NOMO-1 treated with dmso at 0.1 percent for 144 hours (cell line): ENCODE measurements at regions not wholly inside any gene's neighbourhood (a gene's known extent, or its start where the extent isn't known, plus 50 kb on each side); places are given as distances from the start of the nearest gene placed in this dataset.

Experiments
- DNase-seq: peaks from one replicate; lab custom pipeline; 2025; ENCODE audit not compliant: unreplicated experiment; lab: John Stamatoyannopoulos, UW

GRCh38 chr2:67701011-67701410 is 303.9 kb downstream of the ETAA1 start:
- DNase-seq: no peak

DNA sequence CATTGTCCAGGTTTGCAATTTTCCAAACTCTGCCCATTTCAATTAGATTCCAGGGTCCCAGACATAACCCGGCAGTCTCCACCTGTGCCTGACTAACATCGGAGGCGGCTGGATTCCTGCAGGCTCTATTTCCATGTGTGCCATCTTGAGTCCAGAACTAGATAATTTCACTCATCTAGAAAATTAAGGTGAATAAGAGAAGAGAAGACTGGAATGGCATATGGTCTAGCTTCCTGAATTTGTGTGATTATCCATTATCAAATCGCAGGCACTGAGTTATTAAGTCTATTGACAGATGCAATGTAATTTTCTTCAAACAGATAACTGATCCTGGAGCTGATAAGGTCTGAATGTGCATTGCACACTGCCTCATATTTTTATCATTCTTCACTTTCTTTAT is 305.2 kb downstream of the ETAA1 start:
- DNase-seq: no peak

DNA sequence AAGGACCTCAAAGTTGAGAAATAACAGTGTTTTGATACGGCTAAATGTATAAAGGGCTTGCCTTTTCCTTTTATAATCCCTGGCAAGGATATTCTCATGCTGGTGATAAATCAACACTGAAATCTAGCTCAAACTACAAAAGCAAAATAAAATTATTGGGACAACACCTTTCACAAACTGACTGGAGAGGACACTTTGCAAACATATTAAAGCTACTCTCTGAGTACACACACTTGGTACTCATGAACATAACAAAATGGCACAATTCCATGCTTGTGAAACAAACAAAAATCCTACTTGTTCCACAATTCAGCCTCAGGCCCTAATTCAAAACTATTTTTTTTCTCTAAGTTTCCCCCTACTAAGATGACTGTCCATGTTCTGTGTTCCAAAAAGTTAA is 305.8 kb downstream of the ETAA1 start:
- no peak for DNase-seq

DNA sequence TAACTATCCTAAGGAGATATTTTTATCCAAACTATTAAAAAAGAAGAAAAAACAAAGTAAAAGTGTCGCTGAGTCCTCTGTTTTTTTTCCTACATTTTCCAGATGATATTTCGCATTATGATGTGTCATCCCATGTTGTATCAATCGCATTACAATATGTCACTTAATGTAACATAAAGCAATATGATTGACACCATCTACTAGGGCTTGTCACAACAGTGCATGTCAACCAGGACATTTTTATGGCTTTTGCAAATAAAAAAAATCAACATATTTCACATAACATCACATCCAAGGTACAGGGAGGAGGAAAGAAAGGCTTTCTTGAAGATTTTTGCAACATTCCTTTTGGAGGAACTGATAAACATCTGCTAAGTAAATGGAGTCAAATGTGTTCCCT is 308.9 kb downstream of the ETAA1 start:
- DNase-seq: no peak

DNA sequence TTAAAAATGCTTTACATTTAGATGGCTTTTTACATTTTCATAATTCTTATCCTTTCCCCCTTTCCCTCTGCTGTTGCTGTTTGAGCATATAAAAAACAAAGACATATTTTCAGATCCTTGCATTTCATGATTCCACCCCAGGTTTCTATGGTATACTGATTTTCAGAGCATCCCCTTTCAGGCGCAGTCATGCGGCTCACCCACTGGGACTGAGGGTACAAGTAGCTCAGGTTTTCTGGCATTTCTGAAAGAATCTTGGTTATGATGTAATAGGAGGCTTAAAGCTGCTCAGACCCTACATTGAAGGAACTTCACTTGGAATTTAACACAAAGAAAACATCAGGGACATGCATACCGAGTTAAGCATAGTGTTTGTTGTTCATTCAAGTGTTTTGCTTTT is 310.8 kb downstream of the ETAA1 start:
- no peak for DNase-seq

GRCh38 chr2:67709835-67710234 is 312.7 kb downstream of the ETAA1 start:
- DNase-seq: no peak

- DNase-seq: no peak
Observed at GRCh38 chr2:67712484-67712883, 315.4 kb downstream of the ETAA1 start.

DNA sequence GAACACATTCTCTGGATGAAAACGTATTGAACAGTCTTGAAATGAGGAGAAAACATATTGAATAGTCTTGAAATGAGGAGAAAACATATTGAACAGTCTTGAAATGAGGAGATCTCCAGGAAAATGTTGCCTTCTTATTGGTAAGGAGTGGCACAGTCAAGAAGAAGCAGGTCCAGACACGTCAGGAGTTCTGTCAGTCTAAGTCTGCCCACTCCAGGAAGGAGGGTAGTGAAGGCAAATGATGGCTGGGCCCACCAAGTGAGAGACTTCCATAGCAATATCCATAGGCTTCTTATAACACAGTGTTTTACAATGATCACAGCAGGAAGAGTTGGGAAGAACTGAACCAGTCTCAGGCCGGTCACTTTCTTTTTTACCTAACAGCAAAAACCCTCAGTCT is 316.2 kb downstream of the ETAA1 start:
- no peak for DNase-seq

DNA sequence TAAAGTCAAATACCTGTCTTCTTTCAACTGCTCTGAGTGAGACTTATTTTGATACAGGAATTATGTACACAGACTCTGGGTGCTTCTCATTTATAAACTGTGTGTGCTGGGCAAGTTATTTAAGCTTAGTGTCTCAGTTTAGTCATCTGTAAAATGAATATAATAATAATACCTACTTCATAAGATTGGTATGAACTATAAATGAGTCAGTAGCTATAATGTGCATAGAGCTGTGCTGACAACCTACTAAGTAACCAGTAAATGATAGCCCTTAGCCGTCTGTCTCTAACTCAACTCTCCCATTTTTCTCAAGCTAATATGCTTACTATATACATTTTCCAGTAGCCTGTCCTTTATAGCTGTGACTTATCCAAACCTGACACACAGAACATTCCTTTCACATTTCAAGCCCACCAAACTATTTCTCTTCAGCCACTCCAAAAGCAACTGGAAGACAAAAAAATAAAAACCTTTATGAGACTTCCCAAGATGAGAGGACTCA is 319.8 kb downstream of the ETAA1 start:
- DNase-seq: no peak

- DNase-seq: no peak
Observed at GRCh38 chr2:67717692-67718091, 320.6 kb downstream of the ETAA1 start.

- no peak for DNase-seq
Observed at GRCh38 chr2:67719351-67719750, 322.2 kb downstream of the ETAA1 start.

DNA sequence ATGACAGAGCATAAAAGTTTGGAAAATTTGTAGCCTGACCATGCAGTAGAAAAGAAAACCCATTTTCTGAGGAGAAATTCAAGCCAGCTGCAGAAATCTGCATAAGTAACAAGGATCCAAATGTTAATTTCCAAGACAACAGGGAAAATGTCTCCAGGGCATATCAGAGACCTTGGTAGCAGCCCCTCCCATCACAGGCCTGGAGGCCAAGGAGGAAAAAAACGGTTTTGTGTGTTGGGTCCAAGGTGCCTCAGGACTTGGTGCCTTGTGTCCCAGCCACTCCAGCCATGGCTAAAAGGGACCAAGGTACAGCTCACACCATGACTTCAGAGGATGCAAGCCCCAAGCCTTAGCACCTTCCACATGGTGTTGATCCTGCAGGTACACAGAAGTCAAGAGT is 324.4 kb downstream of the ETAA1 start:
- no peak for DNase-seq

DNA sequence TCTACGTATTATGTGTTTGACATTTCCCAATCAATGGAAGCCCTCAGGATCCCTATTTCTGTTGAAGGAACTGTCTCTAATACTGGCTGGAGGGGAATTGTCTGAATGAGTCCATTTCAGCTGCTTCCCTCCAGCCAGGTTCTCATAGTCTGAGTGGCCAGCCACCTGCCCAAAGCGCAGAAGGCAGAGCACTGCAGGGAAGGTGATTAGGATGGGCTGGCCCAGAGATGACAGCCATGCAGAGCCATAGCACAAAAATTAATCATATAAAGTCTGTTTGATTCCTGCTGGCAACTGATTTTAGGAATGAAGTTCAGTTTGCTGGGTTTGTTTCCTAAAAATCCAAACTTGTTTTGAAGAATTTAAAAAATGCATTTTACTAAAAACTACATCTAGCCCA is 327.1 kb downstream of the ETAA1 start:
- DNase-seq: no peak

DNA sequence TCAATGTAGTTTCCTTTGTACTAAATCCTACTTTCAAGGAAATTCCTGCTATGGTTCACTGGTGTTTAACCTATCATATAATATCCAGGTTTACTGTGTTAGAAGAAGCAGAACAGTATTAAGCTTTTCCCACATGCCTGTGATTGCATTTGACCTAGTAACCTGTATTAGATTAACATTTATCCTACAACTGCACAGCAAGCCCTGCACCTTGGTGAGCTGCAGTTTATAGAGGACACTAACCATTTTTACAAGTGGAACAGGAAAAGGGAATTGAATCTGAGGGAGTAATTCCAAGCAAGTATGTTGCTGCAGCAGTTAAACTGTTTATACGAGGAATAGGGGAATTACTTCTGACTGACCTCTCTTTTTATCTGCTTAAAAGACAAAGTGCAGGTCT is 328.6 kb downstream of the ETAA1 start:
- no peak for DNase-seq

GRCh38 chr2:67726416-67726815 is 329.3 kb downstream of the ETAA1 start:
- DNase-seq: no peak

- DNase-seq: no peak
Observed at GRCh38 chr2:67727131-67727530, 330.0 kb downstream of the ETAA1 start.

DNA sequence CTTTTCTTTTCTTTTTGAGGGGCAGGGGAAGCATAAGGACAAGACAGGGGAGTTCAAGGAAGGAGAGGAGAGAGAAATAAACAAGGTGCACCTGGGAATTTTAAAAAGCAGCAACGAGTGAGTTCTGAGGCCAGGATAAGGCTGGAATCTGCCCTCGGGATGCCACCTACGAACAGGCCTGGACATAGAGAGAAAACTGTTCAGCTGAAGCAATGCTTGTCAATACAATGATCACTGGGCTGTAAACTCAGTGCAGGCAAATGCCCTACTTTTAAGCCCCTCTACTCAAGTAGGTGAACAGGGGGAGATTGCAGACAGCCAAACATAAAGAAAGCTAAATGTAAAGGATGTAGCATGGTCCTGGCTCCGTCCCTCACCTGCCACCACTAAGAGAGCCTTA is 330.5 kb downstream of the ETAA1 start:
- DNase-seq: no peak

DNA sequence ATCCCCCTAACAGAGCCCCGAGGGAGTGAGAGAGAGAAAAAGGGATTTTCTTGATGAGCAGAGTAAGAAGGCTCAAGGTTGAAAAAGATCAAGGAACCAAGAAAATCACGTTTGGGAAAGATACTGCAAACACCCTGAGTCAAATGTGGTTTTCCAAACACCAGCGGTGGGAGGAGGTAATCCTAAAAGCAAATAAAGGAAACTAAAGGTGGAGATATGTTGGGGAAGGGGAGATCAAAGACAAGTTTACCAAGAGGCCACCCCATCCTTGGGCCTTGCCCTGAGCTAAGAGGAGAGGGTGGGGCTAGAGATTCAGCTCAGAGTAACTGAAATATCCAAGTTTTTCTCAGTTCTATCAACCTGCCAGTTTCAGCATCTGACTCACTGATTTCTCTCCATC is 332.3 kb downstream of the ETAA1 start:
- no peak for DNase-seq

DNA sequence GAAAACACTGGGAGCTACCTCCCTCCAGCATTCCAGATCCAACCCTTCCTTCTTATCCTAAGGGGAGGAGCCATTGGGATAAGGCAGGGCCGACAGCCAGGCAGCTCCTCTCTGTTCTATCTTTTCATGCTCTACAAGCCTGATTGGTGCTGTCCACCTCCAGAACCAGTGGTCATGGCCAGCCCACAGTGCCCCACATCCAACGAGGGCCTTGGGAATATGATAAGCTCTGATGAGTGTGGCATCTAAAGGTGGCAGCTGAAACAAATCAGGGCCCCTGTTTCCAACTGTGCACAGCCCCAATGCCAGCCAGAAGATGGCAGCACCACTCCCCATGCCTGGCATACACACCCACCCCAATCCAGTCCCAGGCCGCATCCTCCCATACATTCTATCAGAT is 329.3 kb downstream of the C1D start:
- no peak for DNase-seq

- no peak for DNase-seq
Observed at GRCh38 chr2:67752199-67752598, 310.6 kb downstream of the C1D start.

DNA sequence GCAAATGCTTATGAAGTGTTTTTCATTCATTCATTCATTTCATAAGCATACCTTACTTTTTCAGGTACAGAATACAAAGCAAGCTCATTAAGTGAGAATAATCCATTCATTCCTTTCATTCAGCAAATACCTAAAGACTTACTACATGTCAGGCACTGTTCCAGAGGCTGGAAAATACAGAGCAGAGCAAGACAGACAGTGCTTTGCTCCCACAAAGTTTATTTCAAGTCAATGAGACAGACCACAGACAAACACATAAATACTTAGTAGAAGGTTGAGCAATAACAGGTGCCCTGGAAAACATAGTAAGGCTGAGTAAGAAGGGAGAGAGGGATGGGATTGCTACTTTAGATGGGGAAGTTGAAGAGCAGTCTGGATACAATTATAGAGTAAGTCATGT is 309.8 kb downstream of the C1D start:
- no peak for DNase-seq

GRCh38 chr2:67755156-67755882 is 307.5 kb downstream of the C1D start:
- no peak for DNase-seq

GRCh38 chr2:67760995-67761394 is 301.8 kb downstream of the C1D start:
- no peak for DNase-seq
